Vagina (tissue), 2 donors: ENCODE measurements at regions not wholly inside any gene's neighbourhood (a gene's known extent, or its start where the extent isn't known, plus 50 kb on each side); places are given as distances from the start of the nearest gene placed in this dataset.

Experiments used
- POLR2AphosphoS5 ChIP-seq, 2 donors: sonication (generic); formaldehyde crosslinking; IDR thresholded peaks; one replicate each; pipeline ENCODE4 v1.9.0; 2017; ENCODE audit warnings: antibody characterized with exemption in 2 of 2, mild to moderate bottlenecking in 2 of 2, low read depth in 1 of 2; ENCODE audit not compliant: insufficient read depth in 1 of 2
- TF ChIP-seq, protein P1 (sequence below), 3 experiments: fragments of 450-650 bp in 2 of 3; fragments of 200-600 bp in 1 of 3; sonication (generic) in 1 of 3; IDR thresholded peaks; one replicate each; pipeline ENCODE4 v1.5.1; 2017 to 2019; ENCODE audit warnings: antibody characterized with exemption in 3 of 3, mild to moderate bottlenecking in 2 of 3, moderate library complexity in 2 of 3

DNA sequence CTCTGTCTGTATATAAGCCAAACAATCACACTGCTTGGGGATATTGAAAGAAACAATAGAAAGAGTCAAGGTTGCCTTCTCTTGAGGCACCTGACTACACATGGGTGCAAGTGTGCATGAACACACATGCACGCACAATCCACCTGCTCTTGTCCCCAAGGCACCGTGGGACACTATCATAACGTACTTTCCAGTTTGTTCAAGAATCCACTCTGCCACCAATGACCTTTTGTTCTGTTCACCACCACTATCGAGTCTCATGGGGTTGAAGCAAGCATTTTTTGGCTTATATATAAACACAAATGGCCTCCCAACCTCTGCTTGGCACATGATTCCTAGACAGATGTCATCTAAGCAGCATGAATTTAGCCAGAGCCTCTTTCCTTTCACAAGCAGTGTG lies 365.4 kb downstream of the EMP1 start:
- no peak for TF ChIP-seq POLR2AphosphoS5 (IDR thresholded peaks at IDR 0.05; ENCODE audit: insufficient read depth in 1 of 2, low read depth in 1 of 2)
- TF ChIP-seq, protein P1, sequence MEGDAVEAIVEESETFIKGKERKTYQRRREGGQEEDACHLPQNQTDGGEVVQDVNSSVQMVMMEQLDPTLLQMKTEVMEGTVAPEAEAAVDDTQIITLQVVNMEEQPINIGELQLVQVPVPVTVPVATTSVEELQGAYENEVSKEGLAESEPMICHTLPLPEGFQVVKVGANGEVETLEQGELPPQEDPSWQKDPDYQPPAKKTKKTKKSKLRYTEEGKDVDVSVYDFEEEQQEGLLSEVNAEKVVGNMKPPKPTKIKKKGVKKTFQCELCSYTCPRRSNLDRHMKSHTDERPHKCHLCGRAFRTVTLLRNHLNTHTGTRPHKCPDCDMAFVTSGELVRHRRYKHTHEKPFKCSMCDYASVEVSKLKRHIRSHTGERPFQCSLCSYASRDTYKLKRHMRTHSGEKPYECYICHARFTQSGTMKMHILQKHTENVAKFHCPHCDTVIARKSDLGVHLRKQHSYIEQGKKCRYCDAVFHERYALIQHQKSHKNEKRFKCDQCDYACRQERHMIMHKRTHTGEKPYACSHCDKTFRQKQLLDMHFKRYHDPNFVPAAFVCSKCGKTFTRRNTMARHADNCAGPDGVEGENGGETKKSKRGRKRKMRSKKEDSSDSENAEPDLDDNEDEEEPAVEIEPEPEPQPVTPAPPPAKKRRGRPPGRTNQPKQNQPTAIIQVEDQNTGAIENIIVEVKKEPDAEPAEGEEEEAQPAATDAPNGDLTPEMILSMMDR (IDR thresholded peaks at IDR 0.05): no peak
